ENCODE measurements at regions not wholly inside any gene's neighbourhood (a gene's known extent, or its start where the extent isn't known, plus 50 kb on each side); places are given as distances from the start of the nearest gene placed in this dataset.

GRCh38 chr21:16569679-16570078 lies 839.9 kb downstream of the USP25 start:
- no peak for DNase-seq
- TF ChIP-seq CTCF (IDR thresholded peaks at IDR 0.05) (no peak), POLR2A (IDR thresholded peaks at IDR 0.05) (no peak)
- H3K9me3 ChIP-seq = no peaks in the 10 kb centered on the region

GRCh38 chr21:16570171-16570570 lies 840.4 kb downstream of the USP25 start:
- H3K27me3 ChIP-seq = no peaks in the 10 kb centered on the region
- ATAC-seq (no peak), DNase-seq (no peak)
- H3K36me3 ChIP-seq = peaks cover 0 to 3% (median 0%) of the 10 kb centered on the region in 9 donors
- TF ChIP-seq POLR2A (IDR thresholded peaks at IDR 0.05) (no peak), CTCF (IDR thresholded peaks at IDR 0.05) (no peak)
- no peaks in the 10 kb centered on the region for H3K9me3 ChIP-seq
- intact Hi-C loops (cut with DNase I) = no loop called here
- H3K27ac ChIP-seq = no peak overlapping the region
- H3K4me1 ChIP-seq = peaks cover 0 to 31% (median 2%) of the 10 kb centered on the region in 12 donors
- H3K4me3 ChIP-seq = no peak overlapping the region
- WGBS, 4 donors = 81 to 93% (median 91%) methylated on average over 4 of the region's 4 CpGs

More at GRCh38 chr21:16569679-16570078, 839.9 kb downstream of the USP25 start:
- intact Hi-C loops (cut with DNase I) = no loop called here
- no peaks in the 10 kb centered on the region for H3K27me3 ChIP-seq
- peaks cover 0 to 31% (median 2%) of the 10 kb centered on the region in 12 donors for H3K4me1 ChIP-seq
- H3K27ac ChIP-seq = no peak overlapping the region
- peaks cover 0 to 3% (median 0%) of the 10 kb centered on the region in 9 donors for H3K36me3 ChIP-seq
- no peak overlapping the region for H3K4me3 ChIP-seq
- WGBS, 4 donors = 56 to 67% (median 57%) methylated on average over 1 of the region's 1 CpG
- ATAC-seq = no peak

- ATAC-seq = no peak
- TF ChIP-seq CTCF (IDR thresholded peaks at IDR 0.05) = no peak
- no peak for TF ChIP-seq POLR2A (IDR thresholded peaks at IDR 0.05)
- Histone ChIP-seq H3K27ac (no peak overlapping the region), H3K27me3 (no peaks in the 10 kb centered on the region), H3K9me3 (no peaks in the 10 kb centered on the region), H3K36me3 (peaks cover 0 to 3% (median 0%) of the 10 kb centered on the region in 9 donors), H3K4me1 (peaks cover 0 to 31% (median 2%) of the 10 kb centered on the region in 12 donors), H3K4me3 (no peak overlapping the region)
- no peak for DNase-seq
- intact Hi-C loops (cut with DNase I) = no loop called here
- WGBS, 4 donors = 87 to 92% (median 90%) methylated on average over 3 of the region's 3 CpGs
These were observed 841.1 kb downstream of the USP25 start for GRCh38 chr21:16570856-16571255.

- H3K9me3 ChIP-seq = no peaks in the 10 kb centered on the region
- peaks cover 0 to 31% (median 2%) of the 10 kb centered on the region in 12 donors for H3K4me1 ChIP-seq
- ATAC-seq (no peak), DNase-seq (no peak)
- H3K4me3 ChIP-seq = no peak overlapping the region
- no peaks in the 10 kb centered on the region for H3K27me3 ChIP-seq
- H3K36me3 ChIP-seq = peaks cover 0 to 3% (median 0%) of the 10 kb centered on the region in 9 donors
- no peak overlapping the region for H3K27ac ChIP-seq
- intact Hi-C loops (cut with DNase I) = no loop called here
- TF ChIP-seq CTCF (IDR thresholded peaks at IDR 0.05) (no peak), POLR2A (IDR thresholded peaks at IDR 0.05) (no peak)
- 89 to 96% (median 92%) methylated on average over 3 of the region's 3 CpGs for whole genome bisulfite sequencing, 4 donors
These were observed 841.8 kb downstream of the USP25 start for GRCh38 chr21:16571594-16571993.

All from heart left ventricle (tissue), 16 donors.